WI38 (cell line): ENCODE measurements at regions not wholly inside any gene's neighbourhood (a gene's known extent, or its start where the extent isn't known, plus 50 kb on each side); places are given as distances from the start of the nearest gene placed in this dataset.

ENCODE experiments used
- H3K4me3 ChIP-seq: 2 replicates; pipeline ENCODE4 v1.5.1; 2011; ENCODE audit warnings: low read depth, mild to moderate bottlenecking, control low read depth, low read length
- CTCF ChIP-seq: IDR thresholded peaks from 2 replicates; pipeline ENCODE4 v1.5.1; 2012; ENCODE audit warnings: low read depth, mild to moderate bottlenecking, control low read depth, low read length

GRCh38 chr17:55584861-55585260 is 73.6 kb upstream of the SMIM36 start:
- no peak for TF ChIP-seq CTCF
- no peak overlapping the region for H3K4me3 ChIP-seq

GRCh38 chr17:55584055-55584685 is 72.9 kb upstream of the SMIM36 start:
- TF ChIP-seq CTCF, result no peak

GRCh38 chr17:55582897-55583296 is 71.6 kb upstream of the SMIM36 start:
- no peak overlapping the region for H3K4me3 ChIP-seq
- TF ChIP-seq CTCF, result no peak

More at GRCh38 chr17:55584055-55584685, 72.9 kb upstream of the SMIM36 start:
- H3K4me3 ChIP-seq, result no peak overlapping the region

GRCh38 chr17:55580596-55581133 is 69.4 kb upstream of the SMIM36 start:
- H3K4me3 ChIP-seq, result no peak overlapping the region
- no peak for TF ChIP-seq CTCF

GRCh38 chr17:55577687-55578086 is 66.4 kb upstream of the SMIM36 start:
- TF ChIP-seq CTCF, result no peak
- no peak overlapping the region for H3K4me3 ChIP-seq

GRCh38 chr17:55576996-55577586 is 65.8 kb upstream of the SMIM36 start:
- H3K4me3 ChIP-seq, result peak overlapping the region; percentile 32
- no peak for TF ChIP-seq CTCF

- no peak for TF ChIP-seq CTCF
- peak overlapping the region; percentile 32 for H3K4me3 ChIP-seq
These were observed 65.2 kb upstream of the SMIM36 start for GRCh38 chr17:55576237-55576995.
